ENCODE measurements at regions not wholly inside any gene's neighbourhood (a gene's known extent, or its start where the extent isn't known, plus 50 kb on each side); places are given as distances from the start of the nearest gene placed in this dataset.

GRCh38 chr6:87932361-87932760 is 115.3 kb upstream of the SPACA1 start:
- TF ChIP-seq POLR2AphosphoS5 (IDR thresholded peaks at IDR 0.05; ENCODE audit: insufficient read depth, low read depth, low read length) (no peak), CTCF (IDR thresholded peaks at IDR 0.05; ENCODE audit: extremely low read depth in 1 of 2, insufficient read depth in 1 of 2, low read depth in 1 of 2, low read length in 2 of 2) (no peak), MYC (IDR thresholded peaks at IDR 0.05; ENCODE audit: low read depth, low read length) (no peak), POLR2A (IDR thresholded peaks at IDR 0.05; ENCODE audit: low read depth, low read length) (no peak), JUN (IDR thresholded peaks at IDR 0.05; ENCODE audit: borderline replicate concordance, insufficient read depth, insufficient read length, low read depth) (no peak), MAX (IDR thresholded peaks at IDR 0.05; ENCODE audit: insufficient read depth, insufficient read length) (no peak), EZH2 (IDR thresholded peaks at IDR 0.05; ENCODE audit: borderline replicate concordance, low read depth, low read length, severe bottlenecking) (no peak), GATA2 (IDR thresholded peaks at IDR 0.05; ENCODE audit: insufficient read depth, insufficient read length, low read depth, low read length) (no peak), FOS (IDR thresholded peaks at IDR 0.05; ENCODE audit: borderline replicate concordance, insufficient read depth, low read length) (no peak)
